GM18508 (cell line): ENCODE measurements at regions not wholly inside any gene's neighbourhood (a gene's known extent, or its start where the extent isn't known, plus 50 kb on each side); places are given as distances from the start of the nearest gene placed in this dataset.

Experiments
- ATAC-seq: cut with Tn5 transposase; IDR thresholded peaks from one replicate; pipeline ENCODE4 v1.9.1; 2021; ENCODE audit warnings: moderate number of reproducible peaks; ENCODE audit not compliant: insufficient read depth, unreplicated experiment

DNA sequence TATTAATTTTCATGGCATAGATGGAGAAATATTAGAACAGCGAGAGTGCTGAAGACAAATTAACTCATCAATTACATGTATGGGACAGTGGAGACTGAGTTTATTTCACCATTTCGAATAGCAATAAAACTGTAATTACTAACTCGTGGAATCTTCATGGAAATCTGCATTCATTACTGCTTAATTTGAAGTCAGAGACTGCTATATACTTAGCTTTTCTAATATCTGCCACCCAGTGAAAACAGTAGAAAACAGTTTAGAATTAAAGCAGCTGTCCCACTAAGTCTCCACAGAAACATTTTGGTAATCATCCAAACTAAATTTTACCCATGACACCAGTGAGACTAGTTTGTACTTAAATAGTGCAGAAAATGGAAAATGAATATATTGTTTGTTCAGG is 56.8 kb downstream of the IZUMO3 start:
- ATAC-seq = no peak

DNA sequence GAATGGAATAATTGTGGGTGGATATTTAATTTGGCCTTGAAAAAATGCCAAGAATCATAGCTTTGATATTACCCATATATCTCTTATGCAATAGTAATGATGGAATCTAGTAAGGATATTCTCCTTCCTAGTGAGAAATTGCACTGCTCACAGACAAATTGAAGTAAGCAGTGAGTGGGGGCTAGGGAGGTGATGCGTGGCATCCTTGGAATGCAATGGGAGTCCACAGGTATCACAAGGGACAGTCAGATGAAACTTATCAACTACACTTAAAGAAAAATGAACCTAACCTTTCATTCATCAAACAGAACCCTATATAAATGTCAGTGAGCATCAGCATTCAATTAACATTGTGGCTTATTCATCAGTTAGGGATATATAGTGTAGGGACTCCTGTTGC is 57.8 kb downstream of the IZUMO3 start:
- ATAC-seq = no peak

GRCh38 chr9:24487250-24487861 is 58.3 kb downstream of the IZUMO3 start:
- ATAC-seq = no peak

GRCh38 chr9:24479361-24480059 is 66.2 kb downstream of the IZUMO3 start:
- ATAC-seq = no peak

- no peak for ATAC-seq
Measured at GRCh38 chr9:24464319-24464951, 81.3 kb downstream of the IZUMO3 start.

- ATAC-seq = no peak
Measured at GRCh38 chr9:24462951-24463350, 82.7 kb downstream of the IZUMO3 start.

DNA sequence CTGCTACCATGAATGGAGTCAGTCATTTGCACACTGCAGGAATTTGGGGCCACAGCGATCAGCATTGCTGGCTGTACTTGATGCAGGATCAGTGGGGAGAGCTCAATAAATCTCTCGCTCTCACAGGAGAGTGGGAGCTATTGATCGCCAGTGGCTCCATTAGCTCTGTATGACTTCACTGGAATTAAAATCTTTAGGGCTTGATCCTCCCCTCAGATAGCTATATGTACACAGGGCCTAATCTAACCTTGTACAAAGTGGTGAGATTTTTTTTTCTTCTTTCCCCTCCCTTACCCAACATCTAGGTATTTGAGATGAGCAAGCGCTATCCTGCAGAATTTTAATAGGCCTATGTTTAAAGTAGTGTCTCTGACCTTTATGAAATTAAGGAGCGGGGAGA is 84.9 kb downstream of the IZUMO3 start:
- no peak for ATAC-seq

DNA sequence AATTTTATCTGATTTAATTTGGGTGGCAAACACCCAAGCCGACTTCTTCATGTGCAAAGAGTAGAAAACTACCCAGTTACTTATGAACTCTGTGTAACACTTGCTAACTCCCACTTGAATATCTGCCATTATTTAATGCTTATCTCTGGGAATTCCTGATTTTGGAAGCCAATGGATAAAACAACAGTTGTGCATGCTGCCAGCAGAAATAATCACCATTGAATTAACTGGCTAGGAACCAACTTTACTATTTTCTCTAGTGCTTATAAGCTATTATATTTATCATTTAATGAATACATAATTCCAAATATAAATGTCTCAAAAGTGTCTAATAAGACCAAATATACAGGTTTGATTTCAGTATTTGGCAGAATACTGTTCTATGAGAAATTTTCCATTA is 85.7 kb downstream of the IZUMO3 start:
- no peak for ATAC-seq

DNA sequence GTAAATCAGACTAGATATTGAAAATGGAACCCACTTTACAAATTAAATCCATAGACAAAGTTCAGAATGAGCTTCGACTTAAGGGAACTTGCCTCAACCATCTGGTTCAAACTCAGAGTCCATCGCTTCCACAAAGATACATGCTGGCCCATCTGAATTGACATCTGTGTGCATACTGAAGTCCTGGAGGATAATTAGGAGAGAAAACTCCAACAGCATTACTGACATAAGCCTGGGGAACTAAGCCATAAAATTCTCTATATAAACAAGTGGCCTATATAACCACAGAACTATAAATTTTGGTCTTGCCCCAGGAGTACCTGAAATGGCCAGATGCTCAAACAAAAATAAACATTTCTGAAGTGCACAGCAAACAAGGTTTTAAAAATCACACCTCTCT is 94.4 kb downstream of the IZUMO3 start:
- no peak for ATAC-seq

- no peak for ATAC-seq
Measured at GRCh38 chr9:24449976-24450375, 95.7 kb downstream of the IZUMO3 start.

DNA sequence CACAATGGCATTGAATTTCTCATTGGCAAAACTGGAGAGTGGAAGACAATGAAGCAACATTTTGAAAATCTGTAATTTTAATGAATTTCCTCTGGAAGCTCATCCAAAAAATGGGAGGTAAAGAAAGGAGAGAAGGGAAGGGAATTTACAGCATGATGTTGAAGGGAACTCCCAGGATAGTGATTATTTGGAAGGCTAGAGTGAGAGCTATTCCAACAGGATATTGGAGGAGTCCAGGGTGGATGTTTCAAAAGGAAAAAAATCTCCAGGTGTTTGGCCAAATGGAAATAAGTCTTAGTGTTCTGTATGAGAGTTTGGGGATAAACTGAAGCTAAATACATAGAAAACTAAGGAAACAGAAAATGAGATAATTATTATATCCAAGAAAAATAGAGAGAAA is 106.2 kb downstream of the IZUMO3 start:
- no peak for ATAC-seq

- no peak for ATAC-seq
Measured at GRCh38 chr9:24438876-24439275, 106.8 kb downstream of the IZUMO3 start.

GRCh38 chr9:24436761-24437160 is 108.9 kb downstream of the IZUMO3 start:
- no peak for ATAC-seq

DNA sequence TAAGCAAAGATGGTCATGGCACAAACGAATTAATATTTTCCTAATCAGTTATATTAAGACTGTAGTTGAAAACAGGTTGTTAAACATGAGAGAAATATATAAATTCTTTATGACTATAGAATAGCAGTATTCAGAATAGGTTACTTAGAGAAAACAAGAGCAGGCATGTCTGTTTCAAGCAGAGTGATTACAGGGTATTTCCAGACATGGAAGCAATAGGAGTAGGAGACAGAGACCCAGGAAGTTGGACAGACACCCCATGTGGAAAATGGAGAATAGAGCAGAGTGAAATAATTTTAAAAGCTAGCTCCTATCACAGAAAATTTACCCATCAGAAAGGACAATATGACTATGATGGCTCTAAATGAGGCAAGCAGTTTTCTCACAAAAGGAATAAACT is 111.5 kb downstream of the IZUMO3 start:
- ATAC-seq = no peak

DNA sequence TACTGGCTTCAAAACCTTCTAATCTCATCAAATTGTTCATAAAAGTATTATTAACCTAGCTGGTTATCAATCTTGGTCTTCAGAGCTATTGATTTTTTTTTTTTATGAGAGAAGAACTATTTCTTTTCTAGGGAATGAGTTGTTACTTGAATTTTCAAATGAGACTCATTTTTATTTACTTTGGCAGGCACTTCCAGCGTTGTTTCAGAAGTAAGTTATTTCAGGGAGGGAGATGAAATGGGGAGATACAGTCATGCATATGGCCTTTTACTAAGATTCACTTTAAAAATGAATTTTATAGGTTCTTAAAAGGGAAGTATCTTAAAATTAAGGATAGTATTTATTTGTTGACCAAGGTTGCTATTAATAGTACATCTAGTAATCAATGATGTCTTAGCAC is 129.6 kb downstream of the IZUMO3 start:
- ATAC-seq = no peak

DNA sequence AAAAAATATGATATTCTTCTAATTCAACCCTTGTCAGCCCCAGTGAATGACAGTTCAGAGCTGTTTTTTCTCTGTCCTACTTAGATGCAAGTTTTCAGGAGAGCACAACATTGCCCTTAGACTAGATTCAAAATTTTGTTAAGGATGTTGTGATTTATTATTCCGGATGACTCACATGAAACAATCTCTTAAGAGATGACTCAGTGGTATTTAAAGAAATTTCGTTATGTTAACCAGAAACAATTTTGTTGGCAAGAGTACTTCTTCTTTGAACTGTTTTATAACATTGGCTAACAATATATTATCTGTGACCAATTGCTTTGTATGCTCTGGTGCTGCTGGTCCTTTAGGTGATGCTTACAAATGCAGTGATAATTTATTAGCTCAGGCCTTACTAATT is 132.0 kb downstream of the IZUMO3 start:
- no peak for ATAC-seq

DNA sequence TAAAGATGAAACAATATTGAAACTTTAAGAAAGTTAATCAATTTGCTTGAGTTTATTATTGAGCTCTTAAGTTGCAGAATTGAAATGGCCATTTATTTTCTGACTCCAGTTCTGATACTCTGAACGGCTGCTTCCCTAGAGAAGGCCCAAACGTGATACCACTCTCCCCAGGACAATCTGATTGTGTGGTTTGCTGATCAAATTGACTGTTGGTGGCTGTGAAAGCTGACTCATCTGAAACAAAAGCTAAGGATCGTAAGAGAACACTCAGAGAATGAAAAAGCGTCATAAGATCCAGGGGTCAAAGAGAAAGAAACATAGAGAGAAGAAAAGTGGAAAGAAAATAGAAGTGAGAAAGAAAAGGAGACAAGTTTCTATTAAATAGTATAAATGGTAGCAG is 147.2 kb downstream of the IZUMO3 start:
- ATAC-seq = no peak

DNA sequence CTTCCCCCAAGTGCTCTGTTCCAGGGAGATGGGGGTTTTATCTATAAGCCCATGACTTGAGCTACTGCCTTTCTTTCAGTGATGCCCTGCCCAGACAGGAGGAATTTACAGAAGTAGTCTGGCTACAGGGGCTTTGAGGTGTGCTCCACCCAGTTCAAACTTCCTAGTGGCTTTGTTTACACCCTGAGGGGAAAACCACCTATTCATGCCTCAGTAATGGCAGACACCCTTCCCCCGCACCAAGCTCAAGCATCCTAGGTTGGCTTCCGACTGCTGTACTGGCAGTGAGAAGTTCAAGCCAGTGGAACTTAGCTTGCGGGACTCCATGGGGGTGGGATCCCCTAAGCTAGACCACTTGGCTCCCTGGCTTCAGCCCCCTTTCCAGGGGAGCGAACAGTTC is 154.6 kb downstream of the IZUMO3 start:
- ATAC-seq = no peak

GRCh38 chr9:24385077-24385476 is 160.6 kb downstream of the IZUMO3 start:
- ATAC-seq = no peak

DNA sequence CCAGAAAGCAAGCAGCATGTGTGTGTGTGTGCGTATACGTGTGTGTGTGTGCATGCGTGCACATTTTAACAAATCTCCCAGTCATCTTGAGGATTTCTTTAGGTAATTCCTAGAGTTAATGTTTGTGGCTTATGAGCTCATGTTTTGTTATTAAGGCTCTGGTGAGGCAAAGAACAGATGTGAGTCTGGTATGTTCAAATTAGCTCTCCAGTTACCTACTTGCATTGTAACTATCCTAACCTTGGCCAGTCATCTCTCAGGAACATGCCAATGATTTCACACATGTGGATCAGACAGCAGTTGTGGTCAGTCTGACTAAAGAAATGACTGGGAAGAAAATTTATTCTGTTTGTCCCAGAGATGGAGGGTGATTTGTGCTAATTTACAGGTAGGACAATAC is 163.1 kb downstream of the IZUMO3 start:
- ATAC-seq = no peak

DNA sequence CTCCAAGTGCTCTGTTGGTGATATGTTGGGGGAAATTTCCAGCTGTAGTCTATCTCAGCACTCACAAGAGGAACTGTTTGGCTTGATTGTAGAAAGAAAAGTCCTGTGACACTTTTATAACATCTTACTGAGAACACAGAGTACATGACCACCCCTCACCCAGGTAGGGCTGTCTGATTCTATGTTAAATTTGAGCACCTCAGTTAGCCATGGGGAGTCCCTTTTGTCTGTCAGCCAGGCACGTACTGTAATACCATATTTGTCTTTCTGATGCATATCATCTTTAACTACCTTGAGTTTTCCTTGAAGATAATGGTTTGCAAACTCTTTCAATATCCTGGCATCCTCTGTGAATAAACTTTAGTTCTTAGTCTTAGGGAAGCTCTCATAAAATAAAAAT is 164.5 kb downstream of the IZUMO3 start:
- no peak for ATAC-seq

DNA sequence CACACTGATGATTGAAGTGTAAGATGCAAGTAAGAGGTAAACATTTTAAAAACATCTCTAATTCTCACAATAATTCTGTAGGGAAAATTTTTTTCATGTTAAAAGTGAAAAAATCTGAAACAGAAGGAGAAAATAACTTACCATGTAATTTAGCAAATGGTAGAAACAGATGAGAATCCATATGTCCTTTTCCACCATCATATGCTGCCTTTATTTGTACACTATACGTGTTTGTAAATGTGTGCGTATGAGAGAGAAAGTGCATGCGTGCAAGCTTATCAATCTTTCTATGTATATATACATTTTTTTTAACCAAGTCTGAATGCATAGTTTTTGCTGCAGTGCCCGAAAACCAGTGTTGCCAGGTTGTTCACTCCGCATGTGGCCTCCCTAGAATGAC is 186.7 kb downstream of the IZUMO3 start:
- ATAC-seq = no peak
